Fibroblast of mammary gland (primary cell): ENCODE measurements at regions not wholly inside any gene's neighbourhood (a gene's known extent, or its start where the extent isn't known, plus 50 kb on each side); places are given as distances from the start of the nearest gene placed in this dataset.

Experiments used
- DNase-seq: peaks from one replicate; pipeline ENCODE4 v3.0.0-alpha.2; 2010; ENCODE audit warnings: low read depth
- H3K4me3 ChIP-seq: 2 replicates; pipeline ENCODE4 v1.5.1; 2011; ENCODE audit warnings: low read depth, mild to moderate bottlenecking, low read length, moderate library complexity; ENCODE audit not compliant: control insufficient read depth
- CTCF ChIP-seq: conservative IDR thresholded peaks from 2 replicates; pipeline ENCODE4 v1.5.1; 2011; ENCODE audit warnings: low read depth, low read length, inconsistent platforms; ENCODE audit not compliant: control insufficient read depth, insufficient read depth

GRCh38 chr18:27715751-27716150 is 461.2 kb downstream of the CDH2 start:
- no peak for TF ChIP-seq CTCF
- no peak overlapping the region for H3K4me3 ChIP-seq
- DNase-seq: no peak

- H3K4me3 ChIP-seq: no peak overlapping the region
- DNase-seq: peak; percentile 59
- TF ChIP-seq CTCF: no peak
Observed at GRCh38 chr18:27713738-27714095, 463.2 kb downstream of the CDH2 start.

- DNase-seq: no peak
- no peak for TF ChIP-seq CTCF
- H3K4me3 ChIP-seq: no peak overlapping the region
Observed at GRCh38 chr18:27713037-27713737, 463.7 kb downstream of the CDH2 start.

GRCh38 chr18:27712066-27712465 is 464.9 kb downstream of the CDH2 start:
- no peak overlapping the region for H3K4me3 ChIP-seq
- TF ChIP-seq CTCF: no peak
- no peak for DNase-seq

GRCh38 chr18:27711382-27711781 is 465.5 kb downstream of the CDH2 start:
- H3K4me3 ChIP-seq: no peak overlapping the region
- no peak for DNase-seq
- no peak for TF ChIP-seq CTCF

- H3K4me3 ChIP-seq: no peak overlapping the region
- no peak for TF ChIP-seq CTCF
- no peak for DNase-seq
Observed at GRCh38 chr18:27709344-27709743, 467.6 kb downstream of the CDH2 start.

GRCh38 chr18:27707201-27707600 is 469.7 kb downstream of the CDH2 start:
- no peak for TF ChIP-seq CTCF
- H3K4me3 ChIP-seq: no peak overlapping the region
- DNase-seq: peak; percentile 7
